PC-9 (cell line): ENCODE measurements at regions not wholly inside any gene's neighbourhood (a gene's known extent, or its start where the extent isn't known, plus 50 kb on each side); places are given as distances from the start of the nearest gene placed in this dataset.

ENCODE experiments used
- BruUV-seq: library from RNA; stranded (reverse); fragments of 400-500 nt; replicated peaks from 2 replicates; lab custom pipeline; 2021; lab: Mats Ljungman, UMichigan
- CTCF ChIA-PET: fragments of 300-600 bp; sonication (Branson Sonifier 250); formaldehyde crosslinking; loops from one replicate; lab custom pipeline; 2022; ENCODE audit warnings: antibody characterized with exemption; lab: Charles Lee
- POLR2A ChIA-PET: fragments of 300-600 bp; sonication (Branson Sonifier 250); formaldehyde crosslinking; loops from one replicate; lab custom pipeline; 2022; ENCODE audit warnings: antibody characterized with exemption; ENCODE audit not compliant: unreplicated experiment; lab: Charles Lee
- DNase-seq, 2 experiments: peaks; one replicate each; pipeline versions ENCODE4 v3.0.0 to v3.0.0-alpha.2; 2015 to 2022; ENCODE audit warnings: mixed read lengths in 1 of 2
- H2AFZ ChIP-seq: fragments of 200-600 bp; sonication (generic); 2 replicates; pipeline ENCODE4 v1.8.1; 2017; ENCODE audit warnings: antibody characterized with exemption
- H3F3A ChIP-seq: fragments of 200-600 bp; sonication (generic); 2 replicates; pipeline ENCODE4 v1.8.1; 2017; ENCODE audit warnings: antibody characterized with exemption, mild to moderate bottlenecking, low read depth; ENCODE audit not compliant: insufficient read depth
- H3K27ac ChIP-seq: fragments of 200-600 bp; sonication (generic); 2 replicates; pipeline ENCODE4 v1.6.1; 2016; ENCODE audit warnings: mixed run types
- H3K27me3 ChIP-seq: fragments of 200-600 bp; sonication (generic); 2 replicates; pipeline ENCODE4 v1.6.1; 2016; ENCODE audit warnings: low read depth, mixed run types; ENCODE audit not compliant: insufficient read depth
- H3K36me3 ChIP-seq: fragments of 200-600 bp; sonication (generic); 2 replicates; pipeline ENCODE4 v1.6.1; 2016; ENCODE audit warnings: low read depth, mixed run types
- H3K4me1 ChIP-seq: fragments of 200-600 bp; sonication (generic); replicated peaks from 2 replicates; pipeline ENCODE4 v1.6.1; 2016; ENCODE audit warnings: mixed run types; ENCODE audit not compliant: insufficient read depth
- H3K4me2 ChIP-seq: fragments of 200-600 bp; sonication (generic); 2 replicates; pipeline ENCODE4 v1.6.1; 2017; ENCODE audit warnings: mixed run types
- H3K4me3 ChIP-seq: fragments of 200-600 bp; sonication (generic); 2 replicates; pipeline ENCODE4 v1.6.1; 2016; ENCODE audit warnings: mixed run types
- H3K79me2 ChIP-seq: fragments of 200-600 bp; sonication (generic); 2 replicates; pipeline ENCODE4 v1.6.1; 2017; ENCODE audit warnings: low read depth, mixed run types
- H3K9me2 ChIP-seq: fragments of 200-600 bp; sonication (generic); 2 replicates; pipeline ENCODE4 v1.8.1; 2017; ENCODE audit warnings: mild to moderate bottlenecking; ENCODE audit not compliant: insufficient read depth
- H3K9me3 ChIP-seq: fragments of 200-600 bp; sonication (generic); 2 replicates; pipeline ENCODE4 v1.8.1; 2016; ENCODE audit warnings: low read depth; ENCODE audit not compliant: insufficient read depth
- H4K20me1 ChIP-seq: fragments of 200-600 bp; sonication (generic); 2 replicates; pipeline ENCODE4 v1.8.1; 2017; ENCODE audit not compliant: insufficient read depth
- EZH2 ChIP-seq: fragments of 200-600 bp; sonication (generic); IDR thresholded peaks from 2 replicates; pipeline ENCODE4 v1.8.0; 2017; ENCODE audit warnings: antibody characterized with exemption, low read depth
- intact Hi-C: fragments of 100-400 bp; cut with micrococcal nuclease; formaldehyde crosslinking; loops from one replicate; pipeline ENCODE4 v1.10.0; 2022; ENCODE audit not compliant: unreplicated experiment
- TF ChIP-seq, protein P1 (sequence below): fragments of 200-600 bp; sonication (generic); conservative IDR thresholded peaks from 2 replicates; pipeline ENCODE4 v1.6.1; 2017; ENCODE audit warnings: mixed run types, antibody characterized with exemption, mild to moderate bottlenecking, moderate library complexity

DNA sequence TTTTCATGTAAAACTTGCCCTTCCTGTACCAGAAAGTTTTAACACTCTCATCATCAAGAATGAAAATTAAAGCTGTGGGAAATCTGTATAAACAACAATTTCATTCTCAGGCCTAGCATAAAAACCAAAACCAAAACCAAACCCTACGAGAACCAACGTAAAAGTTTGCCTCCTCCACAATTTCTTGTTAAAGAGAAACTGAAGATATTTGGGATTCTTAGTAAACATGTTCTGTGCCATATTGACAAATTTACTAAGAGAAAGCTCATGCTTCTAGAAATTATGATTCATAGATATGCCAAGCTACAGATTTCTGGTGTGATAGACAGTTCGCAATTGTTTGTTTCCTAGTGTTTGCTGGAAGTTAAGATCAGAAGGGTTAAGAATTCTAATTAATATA lies 801.0 kb upstream of the NUDT12 start:
- ChIA-PET POLR2A (no interaction called here), CTCF (no interaction called here)
- H3K79me2 ChIP-seq, result no peaks in the 10 kb centered on the region
- no peak for DNase-seq
- H3K27ac ChIP-seq, result no peak overlapping the region
- no TSS peak for BruUV-seq
- no peaks in the 10 kb centered on the region for H3K4me1 ChIP-seq
- no peaks in the 10 kb centered on the region for H3F3A ChIP-seq
- no peak overlapping the region for H2AFZ ChIP-seq
- H3K9me3 ChIP-seq, result no peaks in the 10 kb centered on the region
- TF ChIP-seq EZH2, result no peak
- TF ChIP-seq, protein P1, sequence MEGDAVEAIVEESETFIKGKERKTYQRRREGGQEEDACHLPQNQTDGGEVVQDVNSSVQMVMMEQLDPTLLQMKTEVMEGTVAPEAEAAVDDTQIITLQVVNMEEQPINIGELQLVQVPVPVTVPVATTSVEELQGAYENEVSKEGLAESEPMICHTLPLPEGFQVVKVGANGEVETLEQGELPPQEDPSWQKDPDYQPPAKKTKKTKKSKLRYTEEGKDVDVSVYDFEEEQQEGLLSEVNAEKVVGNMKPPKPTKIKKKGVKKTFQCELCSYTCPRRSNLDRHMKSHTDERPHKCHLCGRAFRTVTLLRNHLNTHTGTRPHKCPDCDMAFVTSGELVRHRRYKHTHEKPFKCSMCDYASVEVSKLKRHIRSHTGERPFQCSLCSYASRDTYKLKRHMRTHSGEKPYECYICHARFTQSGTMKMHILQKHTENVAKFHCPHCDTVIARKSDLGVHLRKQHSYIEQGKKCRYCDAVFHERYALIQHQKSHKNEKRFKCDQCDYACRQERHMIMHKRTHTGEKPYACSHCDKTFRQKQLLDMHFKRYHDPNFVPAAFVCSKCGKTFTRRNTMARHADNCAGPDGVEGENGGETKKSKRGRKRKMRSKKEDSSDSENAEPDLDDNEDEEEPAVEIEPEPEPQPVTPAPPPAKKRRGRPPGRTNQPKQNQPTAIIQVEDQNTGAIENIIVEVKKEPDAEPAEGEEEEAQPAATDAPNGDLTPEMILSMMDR, result no peak
- no peak overlapping the region for H3K4me2 ChIP-seq
- H3K27me3 ChIP-seq, result no peaks in the 10 kb centered on the region
- no peaks in the 10 kb centered on the region; the same call in 1 of the 2 replicates for H3K9me2 ChIP-seq
- intact Hi-C loops, result no loop called here
- H3K36me3 ChIP-seq, result no peaks in the 10 kb centered on the region
- H3K4me3 ChIP-seq, result no peak overlapping the region
- no peaks in the 10 kb centered on the region for H4K20me1 ChIP-seq

DNA sequence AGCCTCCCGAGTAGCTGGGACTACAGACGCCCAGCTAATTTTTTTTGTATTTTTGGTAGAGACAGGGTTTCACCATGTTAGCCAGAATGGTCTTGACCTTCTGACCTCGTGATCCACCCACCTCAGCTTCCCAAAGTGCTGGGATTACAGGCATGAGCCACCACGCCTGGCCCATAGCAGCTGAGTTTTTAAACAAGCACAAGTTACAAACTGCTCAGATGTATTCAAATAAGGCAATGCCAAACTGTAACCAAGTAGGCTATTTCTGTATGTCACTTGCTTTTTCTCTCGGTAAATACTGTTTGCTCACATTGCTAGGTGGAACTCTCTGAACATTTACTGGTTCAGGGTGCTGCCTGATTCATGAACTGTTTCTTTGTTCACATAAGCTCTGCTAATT lies 799.3 kb upstream of the NUDT12 start:
- H3K4me1 ChIP-seq, result no peaks in the 10 kb centered on the region
- no peaks in the 10 kb centered on the region for H3K36me3 ChIP-seq
- no peak for TF ChIP-seq EZH2
- TF ChIP-seq, protein P1, result no peak
- no TSS peak for BruUV-seq
- H3K27me3 ChIP-seq, result no peaks in the 10 kb centered on the region
- ChIA-PET POLR2A (no interaction called here), CTCF (no interaction called here)
- intact Hi-C loops, result no loop called here
- no peaks in the 10 kb centered on the region for H3K79me2 ChIP-seq
- no peak for DNase-seq
- H4K20me1 ChIP-seq, result no peaks in the 10 kb centered on the region
- H3F3A ChIP-seq, result no peaks in the 10 kb centered on the region
- H3K9me2 ChIP-seq, result no peaks in the 10 kb centered on the region; the same call in 1 of the 2 replicates
- no peak overlapping the region for H3K4me2 ChIP-seq
- no peak overlapping the region for H3K27ac ChIP-seq
- no peak overlapping the region for H2AFZ ChIP-seq
- no peaks in the 10 kb centered on the region for H3K9me3 ChIP-seq
- H3K4me3 ChIP-seq, result no peak overlapping the region

DNA sequence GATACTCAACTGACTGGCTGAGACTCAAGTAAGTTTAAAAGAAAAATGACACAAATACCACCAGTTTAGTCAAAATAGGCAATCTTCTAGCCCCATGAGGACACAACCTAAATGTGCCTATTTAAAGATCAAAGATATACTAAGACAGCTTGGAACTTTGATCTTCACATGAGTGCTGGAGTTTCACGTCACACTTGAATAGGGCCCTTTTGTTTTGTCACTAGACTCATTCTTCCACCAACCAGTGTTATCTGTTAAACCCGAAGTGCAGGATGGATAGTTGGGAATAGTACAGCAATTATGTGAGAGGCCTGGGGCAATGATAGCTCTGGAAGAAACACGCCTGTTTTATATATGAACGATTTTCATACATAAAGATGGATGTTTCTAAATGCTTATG lies 792.8 kb upstream of the NUDT12 start:
- no peak for DNase-seq
- intact Hi-C loops, result no loop called here
- Histone ChIP-seq H3F3A (no peaks in the 10 kb centered on the region), H3K9me2 (no peaks in the 10 kb centered on the region), H4K20me1 (no peaks in the 10 kb centered on the region), H3K36me3 (no peaks in the 10 kb centered on the region), H3K4me2 (no peak overlapping the region), H3K4me3 (no peak overlapping the region), H3K79me2 (no peaks in the 10 kb centered on the region), H2AFZ (no peak overlapping the region), H3K27ac (no peak overlapping the region), H3K27me3 (no peaks in the 10 kb centered on the region), H3K4me1 (no peaks in the 10 kb centered on the region), H3K9me3 (no peaks in the 10 kb centered on the region)
- TF ChIP-seq, protein P1, result no peak
- TF ChIP-seq EZH2, result no peak
- no TSS peak for BruUV-seq
- ChIA-PET POLR2A (no interaction called here), CTCF (no interaction called here)
